GM12878 (cell line): ENCODE measurements at regions not wholly inside any gene's neighbourhood (a gene's known extent, or its start where the extent isn't known, plus 50 kb on each side); places are given as distances from the start of the nearest gene placed in this dataset.

Experiments used
- ATAC-seq: fragments of 200-7000 bp; cut with Tn5 transposase; 3 replicates; pipeline ENCODE4 v1.9.1; 2020; ENCODE audit warnings: mild to moderate bottlenecking, moderate library complexity
- BruUV-seq: library from RNA; stranded (reverse); fragments of 400-500 nt; replicated peaks from 2 replicates; lab custom pipeline; 2021; lab: Mats Ljungman, UMichigan
- CTCF ChIA-PET: fragments of 300-600 bp; sonication (Branson Sonifier 250); formaldehyde crosslinking; extraction: SDS; loops from one replicate; lab custom pipeline; 2021; ENCODE audit warnings: inconsistent platforms; lab: Yijun Ruan, JAX
- POLR2A ChIA-PET: fragments of 350-600 bp; formaldehyde crosslinking; extraction: SDS; loops from one replicate; lab custom pipeline; 2021; ENCODE audit warnings: inconsistent platforms; lab: Charles Lee
- RAD21 ChIA-PET: fragments of 300-600 bp; sonication (Branson Sonifier 250); formaldehyde crosslinking; loops from one replicate; lab custom pipeline; 2023; ENCODE audit warnings: antibody characterized with exemption; ENCODE audit not compliant: unreplicated experiment; lab: Charles Lee
- SMC1A ChIA-PET: fragments of 300-600 bp; sonication (Branson Sonifier 250); formaldehyde crosslinking; loops from one replicate; lab custom pipeline; 2023; ENCODE audit not compliant: unreplicated experiment, uncharacterized antibody; lab: Charles Lee
- DNase-seq: peaks from one replicate; pipeline ENCODE4 v3.0.0-alpha.2; 2011; ENCODE audit warnings: low read depth, low spot score
- FAIRE-seq: peaks from 3 replicates; lab custom pipeline; 2011; peaks lifted over from hg19 to GRCh38; lab: Jason Lieb, UNC
- H2AFZ ChIP-seq: 2 replicates; pipeline ENCODE4 v1.6.0; 2011; ENCODE audit warnings: low read depth, low read length, control low read depth; ENCODE audit not compliant: control insufficient read depth
- H3K27ac ChIP-seq: 2 replicates; pipeline ENCODE4 v1.5.1; 2011; ENCODE audit warnings: control low read depth; ENCODE audit not compliant: control insufficient read depth, insufficient read depth
- H3K27me3 ChIP-seq, 2 experiments: replicated peaks in 1 of 2; 2 replicates each; pipeline versions ENCODE4 v1.6.0 to v1.6.1; 2011; ENCODE audit warnings: low read length in 1 of 2; ENCODE audit not compliant: control insufficient read depth in 2 of 2, insufficient read depth in 2 of 2
- H3K36me3 ChIP-seq, 2 experiments: 2 replicates each; pipeline ENCODE4 v1.5.1; 2011; ENCODE audit warnings: low read length in 1 of 2; ENCODE audit not compliant: control insufficient read depth in 2 of 2, insufficient read depth in 2 of 2
- H3K4me1 ChIP-seq: 2 replicates; pipeline ENCODE4 v1.6.1; 2011; ENCODE audit warnings: mild to moderate bottlenecking, low read length, moderate library complexity, mixed read lengths; ENCODE audit not compliant: control insufficient read depth, insufficient read depth
- H3K4me2 ChIP-seq: 2 replicates; pipeline ENCODE4 v1.6.0; 2011; ENCODE audit warnings: control low read depth; ENCODE audit not compliant: control insufficient read depth, insufficient read depth
- H3K4me3 ChIP-seq: fragments of 200-600 bp; sonication (generic); 2 replicates; pipeline ENCODE4 v1.5.1; 2016
- H3K79me2 ChIP-seq: 2 replicates; pipeline ENCODE4 v1.6.0; 2011; ENCODE audit warnings: low read length; ENCODE audit not compliant: control insufficient read depth, insufficient read depth
- H3K9ac ChIP-seq: 2 replicates; pipeline ENCODE4 v1.8.0; 2011; ENCODE audit warnings: low read length, control low read depth, mixed read lengths; ENCODE audit not compliant: control insufficient read depth, insufficient read depth
- H3K9me3 ChIP-seq: replicated peaks from 3 replicates; pipeline ENCODE4 v1.5.1; 2011; ENCODE audit warnings: mild to moderate bottlenecking, low read length; ENCODE audit not compliant: control insufficient read depth, insufficient read depth
- H4K20me1 ChIP-seq: 2 replicates; pipeline ENCODE4 v1.6.0; 2011; ENCODE audit not compliant: control insufficient read depth, insufficient read depth
- BACH1 ChIP-seq: fragments of 450-650 bp; IDR thresholded peaks from 2 replicates; pipeline ENCODE4 v1.6.1; 2017; ENCODE audit warnings: mild to moderate bottlenecking, borderline replicate concordance
- CBFB ChIP-seq: IDR thresholded peaks from 2 replicates; pipeline ENCODE4 v1.6.1; 2016; ENCODE audit warnings: antibody characterized with exemption, low read depth
- CBX3 ChIP-seq: fragments of 200-600 bp; sonication (generic); IDR thresholded peaks from 2 replicates; pipeline ENCODE4 v1.6.1; 2016; ENCODE audit warnings: low read depth, borderline replicate concordance
- CREB1 ChIP-seq: IDR thresholded peaks from 2 replicates; pipeline ENCODE4 v1.6.1; 2012; ENCODE audit warnings: low read depth, mild to moderate bottlenecking, inconsistent platforms
- CTCF ChIP-seq, 3 experiments: IDR thresholded peaks in 2 of 3; conservative IDR thresholded peaks in 1 of 3; 2 replicates each; pipeline ENCODE4 v1.5.1; 2011; ENCODE audit warnings: low read depth in 3 of 3, low read length in 3 of 3, mild to moderate bottlenecking in 3 of 3, control low read depth in 2 of 3, moderate library complexity in 2 of 3, inconsistent platforms in 1 of 3, mixed read lengths in 1 of 3; ENCODE audit not compliant: control insufficient read depth in 2 of 3, insufficient read depth in 1 of 3; ENCODE audit errors: extremely low read depth in 1 of 3
- HDAC2 ChIP-seq: fragments of 200-600 bp; sonication (generic); IDR thresholded peaks from 2 replicates; pipeline ENCODE4 v1.6.1; 2017
- HDGF ChIP-seq: fragments of 450-650 bp; IDR thresholded peaks from 2 replicates; pipeline ENCODE4 v1.6.1; 2016; ENCODE audit warnings: antibody characterized with exemption
- MXI1 ChIP-seq: fragments of 150-350 bp; IDR thresholded peaks from 2 replicates; pipeline ENCODE4 v1.6.1; 2011; ENCODE audit warnings: low read depth, mild to moderate bottlenecking, inconsistent platforms, low read length, improper control_type of control experiment
- NFYA ChIP-seq: IDR thresholded peaks from 2 replicates; pipeline ENCODE4 v1.6.1; 2011; ENCODE audit warnings: low read depth, mild to moderate bottlenecking, low read length, improper control_type of control experiment, borderline replicate concordance
- POLR2AphosphoS2 ChIP-seq: IDR thresholded peaks from 2 replicates; pipeline ENCODE4 v1.6.1; 2011; ENCODE audit warnings: low read depth, mild to moderate bottlenecking, low read length, improper control_type of control experiment, moderate library complexity
- SMAD5 ChIP-seq: IDR thresholded peaks from 2 replicates; pipeline ENCODE4 v1.6.1; 2016; ENCODE audit warnings: antibody characterized with exemption, low read depth
- USF1 ChIP-seq: IDR thresholded peaks from 2 replicates; pipeline ENCODE4 v1.6.1; 2011; ENCODE audit warnings: borderline replicate concordance, low read depth, mild to moderate bottlenecking, moderate library complexity, mixed read lengths, low read length; ENCODE audit not compliant: insufficient read depth; ENCODE audit errors: extremely low read length
- WRNIP1 ChIP-seq: IDR thresholded peaks from 2 replicates; pipeline ENCODE4 v1.6.1; 2011; ENCODE audit warnings: low read depth, low read length, improper control_type of control experiment, borderline replicate concordance
- WGBS: methylation state at CpG from one replicate; pipeline ENCODE4 v1.1.6; 2016; ENCODE audit warnings: low lambda C conversion rate; ENCODE audit not compliant: insufficient replicate concordance, insufficient coverage; ENCODE audit errors: missing lambda C conversion rate; 5-methylcytosine and 5-hydroxymethylcytosine counted together
- in situ Hi-C: fragments of 300-500 bp; cut with MboI; formaldehyde crosslinking; loops from 9 replicates; pipeline ENCODE4 v1.14.3; 2018; ENCODE audit warnings: mixed read lengths
- intact Hi-C: fragments of 100-400 bp; cut with micrococcal nuclease; formaldehyde crosslinking; loops from one replicate; pipeline ENCODE4 v1.14.2; 2022; ENCODE audit not compliant: unreplicated experiment

GRCh38 chr7:156251861-156252260 is 388.7 kb upstream of the RNF32 start:
- H2AFZ ChIP-seq, result no peak overlapping the region
- no peaks in the 10 kb centered on the region for H3K27me3 ChIP-seq
- intact Hi-C loops, result no loop called here
- 31% methylated on average over 9 of the region's 9 CpGs for WGBS
- H3K27ac ChIP-seq, result no peak overlapping the region
- FAIRE-seq (no peak), ATAC-seq (no peak), DNase-seq (no peak)
- CTCF ChIA-PET, result no interaction called here
- H3K4me2 ChIP-seq, result no peak overlapping the region
- no peak overlapping the region for H3K9ac ChIP-seq
- no peaks in the 10 kb centered on the region for H4K20me1 ChIP-seq
- in situ Hi-C loops, result no loop called here
- SMC1A ChIA-PET, result no interaction called here
- TF ChIP-seq CBFB, result no peak
- TF ChIP-seq CTCF (IDR thresholded peaks at IDR 0.05 in 2 of 3, conservative IDR thresholded peaks at IDR 0.05 in 1 of 3; ENCODE audit: control insufficient read depth in 2 of 3, extremely low read depth in 1 of 3, insufficient read depth in 1 of 3, low read depth in 3 of 3, low read length in 3 of 3), result no peak
- TF ChIP-seq HDAC2, result no peak
- TF ChIP-seq WRNIP1, result no peak
- TF ChIP-seq BACH1, result no peak
- no peak for TF ChIP-seq USF1
- TF ChIP-seq CBX3, result no peak
- TF ChIP-seq MXI1, result no peak
- TF ChIP-seq SMAD5, result no peak
- TF ChIP-seq CREB1, result no peak
- TF ChIP-seq POLR2AphosphoS2, result no peak
- TF ChIP-seq NFYA, result no peak
- TF ChIP-seq HDGF, result no peak
- H3K79me2 ChIP-seq, result no peaks in the 10 kb centered on the region
- no peaks in the 10 kb centered on the region for H3K4me1 ChIP-seq
- H3K36me3 ChIP-seq, result no peaks in the 10 kb centered on the region
- POLR2A ChIA-PET, result no interaction called here
- BruUV-seq, result no TSS peak
- RAD21 ChIA-PET, result no interaction called here
- H3K9me3 ChIP-seq, result no peaks in the 10 kb centered on the region
- no peak overlapping the region for H3K4me3 ChIP-seq
